H1 (cell line): ENCODE measurements at regions not wholly inside any gene's neighbourhood (a gene's known extent, or its start where the extent isn't known, plus 50 kb on each side); places are given as distances from the start of the nearest gene placed in this dataset.

Source experiments
- CHD7 ChIP-seq: fragments of 300-600 bp; sonication (generic); IDR thresholded peaks from 2 replicates; pipeline ENCODE4 v1.7.1; 2012; ENCODE audit warnings: low read length, moderate library complexity, mild to moderate bottlenecking, inconsistent platforms; ENCODE audit not compliant: insufficient replicate concordance
- EP300 ChIP-seq, 2 experiments: IDR thresholded peaks; 1 replicate in 1 of 2; 2 replicates in 1 of 2; pipeline ENCODE4 v1.6.1; 2011 to 2012; ENCODE audit warnings: low read depth in 2 of 2, low read length in 2 of 2, mild to moderate bottlenecking in 2 of 2, borderline replicate concordance in 1 of 2, inconsistent platforms in 1 of 2, moderate library complexity in 1 of 2
- TAF1 ChIP-seq: IDR thresholded peaks from 2 replicates; pipeline ENCODE4 v1.6.1; 2011; ENCODE audit warnings: mild to moderate bottlenecking, low read depth, low read length
- TBP ChIP-seq: IDR thresholded peaks from 2 replicates; pipeline ENCODE4 v1.6.1; 2011; ENCODE audit warnings: low read depth, low read length, improper control_type of control experiment

GRCh38 chr1:87669674-87670073, 341.0 kb downstream of the LMO4 start (continued):
- TF ChIP-seq CHD7 (no peak), EP300 (IDR thresholded peaks at IDR 0.05; ENCODE audit: borderline replicate concordance in 1 of 2, low read depth in 2 of 2, low read length in 2 of 2) (no peak), TAF1 (no peak), TBP (no peak)
